RPMI7951 (cell line): ENCODE measurements at regions not wholly inside any gene's neighbourhood (a gene's known extent, or its start where the extent isn't known, plus 50 kb on each side); places are given as distances from the start of the nearest gene placed in this dataset.

ENCODE experiments used
- DNase-seq: peaks from one replicate; pipeline ENCODE4 v3.0.0-alpha.2; 2012; ENCODE audit warnings: low read depth

DNA sequence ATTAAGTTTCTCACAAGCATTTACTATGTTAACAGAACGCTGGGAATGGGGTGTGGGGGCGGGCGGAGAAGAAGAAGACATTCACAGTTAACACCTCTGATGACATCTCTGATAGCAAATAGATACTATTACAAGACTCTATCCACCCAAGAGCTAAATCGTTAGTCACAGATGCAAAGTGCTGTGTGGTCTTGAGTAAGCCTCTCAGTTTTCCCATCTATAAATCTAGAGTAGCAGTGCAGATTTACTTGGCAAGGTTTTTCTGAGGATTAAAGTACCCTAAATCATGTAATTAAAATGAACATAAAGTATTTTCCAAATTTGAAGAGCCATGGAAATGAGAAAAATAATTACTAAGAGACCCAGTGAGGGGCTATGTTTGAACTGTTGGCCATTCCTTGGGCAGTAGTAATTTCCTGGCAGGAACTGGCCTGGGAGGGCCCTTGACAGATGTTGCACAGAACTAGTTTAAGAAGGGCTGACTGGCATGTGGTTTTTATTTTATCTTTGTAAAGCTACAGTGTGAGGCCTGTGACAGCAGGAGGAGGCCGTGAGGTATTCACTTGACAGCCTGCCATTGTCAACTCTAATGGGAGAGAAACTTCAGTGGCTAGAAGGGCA is 58.7 kb upstream of the APOBEC4 start:
- DNase-seq: peak; percentile 76

DNA sequence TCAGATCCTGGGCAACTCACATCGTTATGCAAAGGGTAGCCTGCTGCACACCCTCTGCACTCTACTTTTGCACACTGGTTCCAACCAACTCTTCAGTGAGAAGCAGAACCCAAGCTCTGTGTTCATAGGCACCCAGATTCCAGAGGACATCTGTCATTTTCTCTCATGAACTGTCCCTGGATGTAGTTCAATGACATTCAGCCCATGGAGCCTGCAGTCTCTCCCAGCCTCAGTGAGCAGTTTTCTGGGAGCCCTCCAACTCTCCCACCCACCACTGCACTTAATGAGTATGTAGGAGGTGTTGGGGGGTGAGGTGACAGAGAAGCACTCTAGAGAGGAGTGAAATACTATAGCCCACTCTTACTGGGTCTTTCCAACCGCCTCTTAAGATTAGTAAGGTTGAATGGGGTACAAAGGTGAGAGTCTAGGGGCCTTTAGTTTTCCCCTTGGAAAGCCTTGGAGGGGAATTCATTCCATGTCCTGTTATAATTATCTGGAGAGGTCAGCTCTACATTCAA is 58.1 kb upstream of the APOBEC4 start:
- no peak for DNase-seq

DNA sequence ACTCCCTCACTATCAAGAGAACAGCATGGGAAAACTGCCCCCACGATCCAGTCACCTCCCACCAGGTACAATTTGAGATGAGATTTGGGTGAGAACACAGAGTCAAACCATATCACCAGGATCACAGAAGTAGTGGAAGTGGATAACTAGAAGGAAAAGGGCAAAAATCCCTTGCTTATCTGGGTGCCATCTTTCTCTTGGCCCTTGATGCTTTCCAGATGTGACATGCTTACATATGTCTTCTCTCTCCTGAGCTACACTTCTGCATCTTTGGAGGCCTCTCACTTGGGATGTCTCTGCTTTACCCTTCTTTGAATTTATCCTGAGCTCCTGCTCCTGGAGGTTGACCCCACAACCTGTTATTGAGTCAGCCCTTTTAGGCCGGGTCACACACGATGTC is 57.6 kb upstream of the APOBEC4 start:
- peak; percentile 9 for DNase-seq

DNA sequence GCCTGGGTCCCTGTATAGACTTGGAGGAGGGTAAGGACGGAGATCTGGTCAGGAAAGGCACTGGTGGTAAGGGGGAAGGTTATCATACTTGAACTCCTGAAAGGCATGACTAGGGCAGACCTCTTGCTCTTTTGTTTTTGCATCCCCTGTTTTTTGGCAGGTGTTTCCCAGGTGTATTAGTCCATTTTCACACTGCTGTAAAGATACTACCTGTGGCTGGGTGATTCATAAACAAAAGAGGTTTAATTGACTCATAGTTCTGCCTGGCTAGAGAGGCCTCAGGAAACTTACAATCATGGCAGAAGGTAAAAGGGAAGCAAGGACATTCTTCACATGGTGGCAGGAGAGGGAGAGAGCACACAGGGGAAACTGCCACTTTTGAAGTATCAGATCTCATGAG is 57.2 kb upstream of the APOBEC4 start:
- no peak for DNase-seq

DNA sequence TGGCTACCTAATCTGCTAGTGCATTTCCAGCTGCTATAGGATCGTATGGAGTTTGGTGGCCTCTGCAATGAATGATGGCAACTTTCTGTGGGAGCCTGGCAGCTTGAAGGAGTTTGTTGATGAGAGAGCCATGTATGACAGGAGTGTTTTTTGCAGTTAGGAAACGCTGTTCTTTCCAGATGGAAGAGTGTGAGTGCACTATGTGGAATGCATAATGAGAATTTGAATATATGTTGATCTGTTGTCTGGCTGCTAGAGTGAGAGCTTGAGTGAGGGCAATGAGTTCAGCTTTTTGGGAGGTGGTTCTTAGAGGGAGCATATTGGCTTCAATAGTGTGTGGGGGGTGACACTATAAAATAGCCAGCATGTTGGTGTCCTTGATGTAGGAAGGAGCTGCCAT is 51.0 kb upstream of the APOBEC4 start:
- DNase-seq: no peak
